ENCODE measurements at regions not wholly inside any gene's neighbourhood (a gene's known extent, or its start where the extent isn't known, plus 50 kb on each side); places are given as distances from the start of the nearest gene placed in this dataset.

DNA sequence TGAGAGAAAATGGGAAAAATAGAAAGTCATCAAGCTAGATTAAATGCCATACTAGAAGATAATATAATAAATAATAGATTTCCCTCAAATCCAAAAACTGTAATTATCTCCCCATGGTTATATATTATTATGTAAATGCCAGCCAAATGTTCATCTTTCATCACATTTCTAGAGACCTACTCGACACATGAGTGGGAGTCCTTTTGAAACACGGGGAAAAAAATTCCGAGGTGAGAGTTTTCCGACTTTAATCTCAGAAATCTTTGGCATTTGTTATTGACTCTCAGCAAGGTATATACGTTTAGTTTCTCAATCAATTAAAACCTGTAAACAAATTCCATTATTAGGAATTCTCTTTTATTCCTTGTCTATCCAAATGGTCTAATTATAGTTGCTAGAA, 465.4 kb upstream of the SMIM31 start:
- H3F3A ChIP-seq (ENCODE audit: insufficient read depth, low read length) = no peaks in the 10 kb centered on the region
- no peak overlapping the region for H3K4me3 ChIP-seq (ENCODE audit: low read length)
- H4K20me1 ChIP-seq (ENCODE audit: insufficient read depth, low read length) = no peaks in the 10 kb centered on the region
- H3K27ac ChIP-seq (ENCODE audit: low read length) = no peak overlapping the region
- H3K4me2 ChIP-seq (ENCODE audit: low read depth, low read length) = no peak overlapping the region
- H3K9me2 ChIP-seq (replicated peaks; ENCODE audit: insufficient read depth, low read length) = no peaks in the 10 kb centered on the region
- H3K79me2 ChIP-seq (ENCODE audit: low read length) = no peaks in the 10 kb centered on the region
- peaks cover 5% of the 10 kb centered on the region; the same call in 1 of the 2 replicates for H3K4me1 ChIP-seq (ENCODE audit: low read length)
- no peaks in the 10 kb centered on the region for H3K27me3 ChIP-seq (replicated peaks; ENCODE audit: insufficient read depth, low read length)
- DNase-seq = no peak
- H2AFZ ChIP-seq (ENCODE audit: low read length) = no peak overlapping the region
- no peaks in the 10 kb centered on the region for H3K36me3 ChIP-seq (replicated peaks; ENCODE audit: insufficient read depth, low read length)
- H3K9me3 ChIP-seq (replicated peaks; ENCODE audit: insufficient read depth, low read length) = no peaks in the 10 kb centered on the region
- H3K9ac ChIP-seq (ENCODE audit: low read length) = no peak overlapping the region
- TF ChIP-seq, protein P1, sequence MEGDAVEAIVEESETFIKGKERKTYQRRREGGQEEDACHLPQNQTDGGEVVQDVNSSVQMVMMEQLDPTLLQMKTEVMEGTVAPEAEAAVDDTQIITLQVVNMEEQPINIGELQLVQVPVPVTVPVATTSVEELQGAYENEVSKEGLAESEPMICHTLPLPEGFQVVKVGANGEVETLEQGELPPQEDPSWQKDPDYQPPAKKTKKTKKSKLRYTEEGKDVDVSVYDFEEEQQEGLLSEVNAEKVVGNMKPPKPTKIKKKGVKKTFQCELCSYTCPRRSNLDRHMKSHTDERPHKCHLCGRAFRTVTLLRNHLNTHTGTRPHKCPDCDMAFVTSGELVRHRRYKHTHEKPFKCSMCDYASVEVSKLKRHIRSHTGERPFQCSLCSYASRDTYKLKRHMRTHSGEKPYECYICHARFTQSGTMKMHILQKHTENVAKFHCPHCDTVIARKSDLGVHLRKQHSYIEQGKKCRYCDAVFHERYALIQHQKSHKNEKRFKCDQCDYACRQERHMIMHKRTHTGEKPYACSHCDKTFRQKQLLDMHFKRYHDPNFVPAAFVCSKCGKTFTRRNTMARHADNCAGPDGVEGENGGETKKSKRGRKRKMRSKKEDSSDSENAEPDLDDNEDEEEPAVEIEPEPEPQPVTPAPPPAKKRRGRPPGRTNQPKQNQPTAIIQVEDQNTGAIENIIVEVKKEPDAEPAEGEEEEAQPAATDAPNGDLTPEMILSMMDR (IDR thresholded peaks at IDR 0.05; ENCODE audit: low read length) = no peak
- TF ChIP-seq EZH2 (optimal IDR thresholded peaks at IDR 0.05; ENCODE audit: low read depth, low read length) (no peak), EZH2phosphoT487 (IDR thresholded peaks at IDR 0.05; ENCODE audit: low read length) (no peak)

DNA sequence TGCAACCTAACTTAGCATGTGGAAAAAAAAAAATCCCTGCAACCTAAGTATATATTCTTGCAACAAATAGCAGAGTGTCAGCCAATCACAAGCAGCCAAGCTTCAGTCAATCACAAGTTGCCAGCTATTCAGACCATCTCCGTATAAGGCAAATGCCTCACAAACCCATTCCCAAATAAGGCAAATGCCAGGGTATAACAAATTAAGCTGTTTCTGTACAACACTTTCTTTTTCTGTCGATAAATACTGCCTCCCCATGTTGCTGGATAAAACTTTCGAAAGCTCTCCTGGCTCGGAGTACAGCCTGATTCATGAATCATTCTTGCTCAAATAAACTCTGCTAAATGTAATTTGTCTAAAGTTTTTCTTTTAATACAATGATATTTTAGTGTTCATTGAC, 460.7 kb upstream of the SMIM31 start:
- Histone ChIP-seq H2AFZ (ENCODE audit: low read length) (no peak overlapping the region), H3K4me3 (ENCODE audit: low read length) (no peak overlapping the region), H3K36me3 (replicated peaks; ENCODE audit: insufficient read depth, low read length) (no peaks in the 10 kb centered on the region), H3K9ac (ENCODE audit: low read length) (no peak overlapping the region), H4K20me1 (ENCODE audit: insufficient read depth, low read length) (no peaks in the 10 kb centered on the region), H3K79me2 (ENCODE audit: low read length) (no peaks in the 10 kb centered on the region), H3K27me3 (replicated peaks; ENCODE audit: insufficient read depth, low read length) (no peaks in the 10 kb centered on the region), H3F3A (ENCODE audit: insufficient read depth, low read length) (no peaks in the 10 kb centered on the region), H3K27ac (ENCODE audit: low read length) (no peak overlapping the region), H3K4me1 (ENCODE audit: low read length) (peaks cover 1% of the 10 kb centered on the region; the same call in 1 of the 2 replicates), H3K9me2 (replicated peaks; ENCODE audit: insufficient read depth, low read length) (no peaks in the 10 kb centered on the region), H3K9me3 (replicated peaks; ENCODE audit: insufficient read depth, low read length) (no peaks in the 10 kb centered on the region), H3K4me2 (ENCODE audit: low read depth, low read length) (no peak overlapping the region)
- TF ChIP-seq, protein P1 (IDR thresholded peaks at IDR 0.05; ENCODE audit: low read length) = no peak
- TF ChIP-seq EZH2phosphoT487 (IDR thresholded peaks at IDR 0.05; ENCODE audit: low read length) = no peak
- no peak for TF ChIP-seq EZH2 (optimal IDR thresholded peaks at IDR 0.05; ENCODE audit: low read depth, low read length)
- no peak for DNase-seq

DNA sequence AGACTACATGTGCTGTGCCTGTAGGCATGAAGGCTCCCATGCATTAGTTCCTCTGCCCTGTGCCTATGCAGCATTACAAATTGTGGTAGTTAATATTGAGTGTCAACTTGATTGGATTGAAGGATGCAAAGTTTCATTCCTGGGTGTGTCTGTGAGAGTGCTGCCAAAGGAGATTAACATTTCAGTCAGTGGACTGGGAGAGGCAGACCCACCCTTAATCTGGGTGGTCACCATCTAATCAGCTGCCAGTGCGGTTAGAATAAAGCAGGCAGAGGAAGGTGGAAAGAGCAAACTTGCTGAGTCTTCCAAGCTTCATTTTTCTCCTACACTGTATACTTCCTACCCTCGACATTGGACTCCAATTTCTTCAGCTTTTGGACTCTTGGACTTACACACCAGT, 460.2 kb upstream of the SMIM31 start:
- Histone ChIP-seq H3F3A (ENCODE audit: insufficient read depth, low read length) (no peaks in the 10 kb centered on the region), H3K9ac (ENCODE audit: low read length) (no peak overlapping the region), H3K9me2 (replicated peaks; ENCODE audit: insufficient read depth, low read length) (no peaks in the 10 kb centered on the region), H3K4me1 (ENCODE audit: low read length) (no peaks in the 10 kb centered on the region), H3K9me3 (replicated peaks; ENCODE audit: insufficient read depth, low read length) (no peaks in the 10 kb centered on the region), H4K20me1 (ENCODE audit: insufficient read depth, low read length) (no peaks in the 10 kb centered on the region), H3K4me3 (ENCODE audit: low read length) (no peak overlapping the region), H3K27me3 (replicated peaks; ENCODE audit: insufficient read depth, low read length) (no peaks in the 10 kb centered on the region), H3K4me2 (ENCODE audit: low read depth, low read length) (no peak overlapping the region), H3K27ac (ENCODE audit: low read length) (no peak overlapping the region), H2AFZ (ENCODE audit: low read length) (no peak overlapping the region), H3K36me3 (replicated peaks; ENCODE audit: insufficient read depth, low read length) (no peaks in the 10 kb centered on the region), H3K79me2 (ENCODE audit: low read length) (no peaks in the 10 kb centered on the region)
- DNase-seq = no peak
- TF ChIP-seq EZH2phosphoT487 (IDR thresholded peaks at IDR 0.05; ENCODE audit: low read length) = no peak
- no peak for TF ChIP-seq EZH2 (optimal IDR thresholded peaks at IDR 0.05; ENCODE audit: low read depth, low read length)
- TF ChIP-seq, protein P1 (IDR thresholded peaks at IDR 0.05; ENCODE audit: low read length) = no peak
